Renal cortex interstitium (tissue), 11 donors: ENCODE measurements at regions not wholly inside any gene's neighbourhood (a gene's known extent, or its start where the extent isn't known, plus 50 kb on each side); places are given as distances from the start of the nearest gene placed in this dataset.

Experiments used
- DNase-seq, 11 donors: peaks; one replicate each; pipeline ENCODE4 v3.0.0-alpha.2; 2013; ENCODE audit warnings: low read depth in 9 of 11, low spot score in 4 of 11; ENCODE audit errors: extremely low read depth in 1 of 11

GRCh38 chr6:43856005-43856765, 86.2 kb downstream of the VEGFA start:
- DNase-seq = no peak

GRCh38 chr6:43855247-43855646, 85.2 kb downstream of the VEGFA start:
- DNase-seq = no peak

- DNase-seq = no peak
Observed at GRCh38 chr6:43853066-43853650, 83.1 kb downstream of the VEGFA start.

GRCh38 chr6:43852350-43852864, 82.4 kb downstream of the VEGFA start:
- no peak for DNase-seq

- DNase-seq = no peak
Observed at GRCh38 chr6:43851204-43851865, 81.3 kb downstream of the VEGFA start.

- no peak for DNase-seq
Observed at GRCh38 chr6:43850314-43851203, 80.5 kb downstream of the VEGFA start.

- DNase-seq = no peak
Observed at GRCh38 chr6:43849844-43850243, 79.8 kb downstream of the VEGFA start.

GRCh38 chr6:43848671-43849391, 78.8 kb downstream of the VEGFA start:
- no peak for DNase-seq

GRCh38 chr6:43847741-43848630, 78.0 kb downstream of the VEGFA start:
- no peak for DNase-seq

GRCh38 chr6:43846556-43846955, 76.5 kb downstream of the VEGFA start:
- DNase-seq = no peak

- no peak for DNase-seq
Observed at GRCh38 chr6:43845646-43846045, 75.6 kb downstream of the VEGFA start.

GRCh38 chr6:43843669-43844171, 73.7 kb downstream of the VEGFA start:
- no peak for DNase-seq

- no peak for DNase-seq
Observed at GRCh38 chr6:43843097-43843645, 73.2 kb downstream of the VEGFA start.

GRCh38 chr6:43842231-43842794, 72.3 kb downstream of the VEGFA start:
- no peak for DNase-seq

GRCh38 chr6:43840490-43841218, 70.6 kb downstream of the VEGFA start:
- DNase-seq = no peak
